Lower lobe of right lung (tissue), 2 donors: ENCODE measurements at regions not wholly inside any gene's neighbourhood (a gene's known extent, or its start where the extent isn't known, plus 50 kb on each side); places are given as distances from the start of the nearest gene placed in this dataset.

Source experiments
- ATAC-seq, 2 donors: fragments of 200-7000 bp; cut with Tn5 transposase; one replicate each; pipeline ENCODE4 v1.9.1; 2020 to 2022; ENCODE audit warnings: mild to moderate bottlenecking in 2 of 2, moderate library complexity in 2 of 2
- DNase-seq: peaks from one replicate; pipeline ENCODE4 v3.0.0-alpha.2; 2020
- H3K27ac ChIP-seq: fragments of 200-600 bp; one replicate; pipeline ENCODE4 v1.8.0; 2022
- H3K27me3 ChIP-seq: fragments of 200-600 bp; one replicate; pipeline ENCODE4 v1.8.0; 2022; ENCODE audit warnings: low read depth
- H3K36me3 ChIP-seq: fragments of 200-600 bp; one replicate; pipeline ENCODE4 v1.8.0; 2022; ENCODE audit warnings: mild to moderate bottlenecking
- H3K4me1 ChIP-seq: fragments of 200-600 bp; one replicate; pipeline ENCODE4 v1.8.0; 2022
- H3K4me3 ChIP-seq: fragments of 200-600 bp; one replicate; pipeline ENCODE4 v1.8.0; 2022; ENCODE audit warnings: mild to moderate bottlenecking
- H3K9me3 ChIP-seq: fragments of 200-600 bp; one replicate; pipeline ENCODE4 v1.8.0; 2022
- intact Hi-C: fragments of 100-400 bp; cut with DNase I; formaldehyde crosslinking; loops from one replicate; pipeline ENCODE4 v1.11.0; 2022
- TF ChIP-seq, protein P1 (sequence below): fragments of 200-600 bp; IDR thresholded peaks from one replicate; pipeline ENCODE4 v1.8.0; 2022; ENCODE audit warnings: antibody characterized with exemption, mild to moderate bottlenecking
- donor health status: DM: no; HTN: yes; CAD: no; lungs with severe emphysema.

DNA sequence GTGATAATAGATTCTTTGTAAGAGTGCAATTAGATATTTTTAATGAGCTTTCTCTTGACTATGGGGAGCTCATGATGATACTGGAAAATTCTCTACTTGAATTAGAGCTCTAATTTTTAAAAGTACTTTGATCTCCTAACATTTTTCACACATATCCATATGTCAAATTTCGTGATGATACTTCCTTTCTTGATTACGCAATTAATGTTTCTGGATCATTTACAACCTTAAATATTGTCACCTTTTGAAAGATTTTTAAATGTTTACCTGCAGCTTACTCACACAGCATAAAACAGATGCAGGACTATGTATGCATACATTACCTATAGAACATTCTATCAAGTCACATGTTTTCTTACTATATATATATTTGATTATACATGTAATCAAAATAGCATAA, 598.5 kb upstream of the DSEL start:
- TF ChIP-seq, protein P1, sequence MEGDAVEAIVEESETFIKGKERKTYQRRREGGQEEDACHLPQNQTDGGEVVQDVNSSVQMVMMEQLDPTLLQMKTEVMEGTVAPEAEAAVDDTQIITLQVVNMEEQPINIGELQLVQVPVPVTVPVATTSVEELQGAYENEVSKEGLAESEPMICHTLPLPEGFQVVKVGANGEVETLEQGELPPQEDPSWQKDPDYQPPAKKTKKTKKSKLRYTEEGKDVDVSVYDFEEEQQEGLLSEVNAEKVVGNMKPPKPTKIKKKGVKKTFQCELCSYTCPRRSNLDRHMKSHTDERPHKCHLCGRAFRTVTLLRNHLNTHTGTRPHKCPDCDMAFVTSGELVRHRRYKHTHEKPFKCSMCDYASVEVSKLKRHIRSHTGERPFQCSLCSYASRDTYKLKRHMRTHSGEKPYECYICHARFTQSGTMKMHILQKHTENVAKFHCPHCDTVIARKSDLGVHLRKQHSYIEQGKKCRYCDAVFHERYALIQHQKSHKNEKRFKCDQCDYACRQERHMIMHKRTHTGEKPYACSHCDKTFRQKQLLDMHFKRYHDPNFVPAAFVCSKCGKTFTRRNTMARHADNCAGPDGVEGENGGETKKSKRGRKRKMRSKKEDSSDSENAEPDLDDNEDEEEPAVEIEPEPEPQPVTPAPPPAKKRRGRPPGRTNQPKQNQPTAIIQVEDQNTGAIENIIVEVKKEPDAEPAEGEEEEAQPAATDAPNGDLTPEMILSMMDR, result no peak
- Histone ChIP-seq H3K4me3 (no peak overlapping the region), H3K27ac (no peak overlapping the region), H3K4me1 (no peaks in the 10 kb centered on the region), H3K9me3 (no peaks in the 10 kb centered on the region), H3K36me3 (no peaks in the 10 kb centered on the region), H3K27me3 (no peaks in the 10 kb centered on the region)
- DNase-seq, result no peak
- intact Hi-C loops, result no loop called here
- ATAC-seq, result no peak

DNA sequence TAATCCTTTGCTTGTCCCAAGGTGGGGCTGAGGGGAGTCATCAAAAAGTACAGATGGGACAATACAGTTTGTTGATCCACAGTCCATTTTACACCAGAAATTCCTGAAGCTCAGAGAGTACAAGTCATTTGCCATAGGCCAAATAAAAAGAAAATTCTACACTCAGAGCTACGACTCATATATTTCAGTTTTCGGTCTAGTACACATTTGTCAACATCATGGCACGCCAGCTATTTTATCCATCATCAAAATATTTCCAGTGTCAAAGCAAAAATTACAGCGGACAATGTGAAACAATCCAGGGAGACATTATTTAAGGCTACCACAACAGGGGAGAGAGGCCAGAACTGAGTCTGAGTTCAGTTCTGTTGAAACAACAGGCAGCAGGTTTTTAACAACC, 587.5 kb upstream of the DSEL start:
- intact Hi-C loops, result no loop called here
- Histone ChIP-seq H3K4me3 (no peak overlapping the region), H3K27ac (no peak overlapping the region), H3K36me3 (no peaks in the 10 kb centered on the region), H3K4me1 (no peaks in the 10 kb centered on the region), H3K27me3 (no peaks in the 10 kb centered on the region), H3K9me3 (no peaks in the 10 kb centered on the region)
- ATAC-seq, result no peak
- TF ChIP-seq, protein P1, result no peak
- no peak for DNase-seq

DNA sequence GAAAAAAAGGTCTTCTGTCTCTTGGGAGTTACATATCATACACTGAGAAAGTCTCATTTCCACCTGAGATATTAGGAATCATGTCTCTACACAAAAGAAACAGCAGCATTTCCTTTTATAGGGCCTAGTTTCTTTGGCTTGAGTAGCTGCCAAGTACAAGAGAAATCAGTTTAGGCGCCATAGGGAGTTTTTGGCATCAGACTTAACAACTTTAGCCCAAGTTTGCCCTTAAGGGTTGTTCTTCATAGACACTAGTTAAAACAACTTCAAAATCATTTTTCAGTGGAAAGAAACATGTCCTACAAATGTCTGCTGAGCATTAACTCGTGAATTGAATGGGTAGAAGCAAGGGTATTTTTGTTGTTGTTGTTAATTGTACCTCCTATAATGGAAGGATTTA, 587.0 kb upstream of the DSEL start:
- H3K4me1 ChIP-seq, result no peaks in the 10 kb centered on the region
- H3K27me3 ChIP-seq, result no peaks in the 10 kb centered on the region
- intact Hi-C loops, result no loop called here
- no peaks in the 10 kb centered on the region for H3K36me3 ChIP-seq
- DNase-seq (no peak), ATAC-seq (no peak)
- no peak overlapping the region for H3K27ac ChIP-seq
- TF ChIP-seq, protein P1, result no peak
- H3K4me3 ChIP-seq, result no peak overlapping the region
- H3K9me3 ChIP-seq, result no peaks in the 10 kb centered on the region

DNA sequence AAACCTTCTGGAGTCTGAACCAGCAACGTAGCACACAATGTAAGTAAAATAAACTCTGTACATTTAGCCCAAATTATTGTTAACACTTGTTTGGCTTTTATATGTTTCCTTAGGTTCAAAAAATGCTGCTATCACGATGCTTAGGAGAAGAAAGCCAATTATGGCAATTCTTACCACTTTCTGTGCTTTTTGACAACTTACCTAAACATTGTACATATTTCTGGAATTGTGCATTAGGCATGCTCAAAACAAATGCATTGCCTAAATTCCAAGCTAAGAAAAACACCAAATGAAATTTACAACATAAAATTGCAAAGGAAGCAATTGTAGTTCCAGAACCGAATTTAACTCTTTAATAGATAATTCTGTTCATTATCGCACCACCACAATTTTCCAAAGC, 585.6 kb upstream of the DSEL start:
- no peaks in the 10 kb centered on the region for H3K4me1 ChIP-seq
- H3K9me3 ChIP-seq, result no peaks in the 10 kb centered on the region
- H3K27ac ChIP-seq, result no peak overlapping the region
- no peaks in the 10 kb centered on the region for H3K36me3 ChIP-seq
- ATAC-seq, result no peak
- TF ChIP-seq, protein P1, result no peak
- no peak for DNase-seq
- H3K4me3 ChIP-seq, result no peak overlapping the region
- no peaks in the 10 kb centered on the region for H3K27me3 ChIP-seq
- intact Hi-C loops, result no loop called here

DNA sequence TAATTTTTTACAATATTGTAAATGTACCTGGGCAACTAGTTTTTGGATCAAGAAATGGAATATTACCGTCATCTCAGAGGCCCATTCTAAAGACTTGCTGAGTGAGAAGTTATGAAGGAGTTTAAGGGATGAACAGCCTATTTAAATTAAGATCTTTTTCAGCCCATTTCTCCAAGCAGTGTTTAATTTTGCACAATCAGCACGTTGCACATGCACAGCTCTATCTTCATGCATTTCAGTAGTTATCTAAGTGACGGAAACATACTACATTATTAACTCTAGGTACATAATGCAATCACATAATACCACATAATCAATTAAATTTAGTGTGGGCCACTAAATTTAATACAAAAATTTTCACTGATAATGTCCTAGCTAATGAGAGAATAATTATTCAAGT, 582.1 kb upstream of the DSEL start:
- no peaks in the 10 kb centered on the region for H3K4me1 ChIP-seq
- DNase-seq, result no peak
- TF ChIP-seq, protein P1, result no peak
- intact Hi-C loops, result no loop called here
- H3K36me3 ChIP-seq, result no peaks in the 10 kb centered on the region
- ATAC-seq, result no peak
- no peaks in the 10 kb centered on the region for H3K27me3 ChIP-seq
- H3K4me3 ChIP-seq, result no peak overlapping the region
- no peak overlapping the region for H3K27ac ChIP-seq
- no peaks in the 10 kb centered on the region for H3K9me3 ChIP-seq

DNA sequence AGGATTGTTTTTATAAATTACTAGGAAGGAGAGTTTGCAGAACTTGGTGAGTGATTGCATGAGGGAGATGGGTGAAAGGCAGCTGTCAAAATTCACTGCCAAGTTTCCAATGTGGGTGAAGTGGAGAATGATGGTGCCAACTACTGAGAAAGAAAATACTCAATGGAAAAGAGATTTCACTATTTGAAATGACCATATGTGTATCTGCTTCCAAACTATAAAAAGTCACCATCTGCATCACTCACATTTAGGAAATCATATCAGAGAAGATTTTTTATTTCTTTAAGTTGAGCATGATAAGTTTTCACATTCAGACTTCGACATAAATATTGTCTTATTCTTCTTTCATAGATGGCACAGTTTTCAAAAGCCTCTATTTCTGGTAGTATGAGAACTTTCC, 570.0 kb upstream of the DSEL start:
- ATAC-seq (no peak), DNase-seq (no peak)
- TF ChIP-seq, protein P1, result no peak
- no peak overlapping the region for H3K4me3 ChIP-seq
- intact Hi-C loops, result no loop called here
- H3K27ac ChIP-seq, result no peak overlapping the region
- no peaks in the 10 kb centered on the region for H3K9me3 ChIP-seq
- no peaks in the 10 kb centered on the region for H3K27me3 ChIP-seq
- H3K36me3 ChIP-seq, result no peaks in the 10 kb centered on the region
- H3K4me1 ChIP-seq, result no peaks in the 10 kb centered on the region
